ENCODE measurements at regions not wholly inside any gene's neighbourhood (a gene's known extent, or its start where the extent isn't known, plus 50 kb on each side); places are given as distances from the start of the nearest gene placed in this dataset.

DNA sequence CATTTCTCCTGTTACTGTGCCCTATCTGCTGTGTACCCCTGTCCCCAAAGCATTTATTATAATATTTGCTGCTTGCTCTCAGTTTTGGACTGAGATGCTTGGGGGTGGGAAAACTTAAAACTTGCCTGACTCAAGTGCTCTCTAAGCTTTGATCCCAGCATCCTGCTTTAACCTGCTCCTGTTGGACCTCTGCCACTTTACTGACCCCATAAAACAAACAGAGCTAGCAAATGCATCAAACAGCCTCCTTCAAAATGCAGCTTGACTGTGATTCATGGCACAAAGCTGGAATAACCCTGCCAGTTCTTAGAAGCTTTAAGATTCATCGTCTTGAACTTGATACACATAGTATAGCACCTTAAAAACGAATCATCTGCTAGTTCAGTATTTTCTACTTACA is 212.5 kb downstream of the DEPDC1B start:
- TF ChIP-seq, protein P1, sequence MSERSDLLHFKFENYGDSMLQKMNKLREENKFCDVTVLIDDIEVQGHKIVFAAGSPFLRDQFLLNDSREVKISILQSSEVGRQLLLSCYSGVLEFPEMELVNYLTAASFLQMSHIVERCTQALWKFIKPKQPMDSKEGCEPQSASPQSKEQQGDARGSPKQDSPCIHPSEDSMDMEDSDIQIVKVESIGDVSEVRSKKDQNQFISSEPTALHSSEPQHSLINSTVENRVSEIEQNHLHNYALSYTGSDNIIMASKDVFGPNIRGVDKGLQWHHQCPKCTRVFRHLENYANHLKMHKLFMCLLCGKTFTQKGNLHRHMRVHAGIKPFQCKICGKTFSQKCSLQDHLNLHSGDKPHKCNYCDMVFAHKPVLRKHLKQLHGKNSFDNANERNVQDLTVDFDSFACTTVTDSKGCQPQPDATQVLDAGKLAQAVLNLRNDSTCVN (tag by site-specific recombination; optimal IDR thresholded peaks at IDR 0.05) = no peak
- TF ChIP-seq ZNF248 (tag by site-specific recombination; IDR thresholded peaks at IDR 0.05) = no peak
